Mucosa of gallbladder (tissue), 1 donor: ENCODE measurements at regions not wholly inside any gene's neighbourhood (a gene's known extent, or its start where the extent isn't known, plus 50 kb on each side); places are given as distances from the start of the nearest gene placed in this dataset.
"Not testable (repeated sequence)": the region's sequence is repeated elsewhere in the genome, so short reads cannot be mapped to it uniquely, and the experiment has no call there.

ENCODE experiments used
- DNase-seq: peaks from one replicate; pipeline ENCODE4 v3.0.0-alpha.2; 2020; ENCODE audit warnings: low spot score
- donor health status: DM: no; HTN: no; CAD: no.

DNA sequence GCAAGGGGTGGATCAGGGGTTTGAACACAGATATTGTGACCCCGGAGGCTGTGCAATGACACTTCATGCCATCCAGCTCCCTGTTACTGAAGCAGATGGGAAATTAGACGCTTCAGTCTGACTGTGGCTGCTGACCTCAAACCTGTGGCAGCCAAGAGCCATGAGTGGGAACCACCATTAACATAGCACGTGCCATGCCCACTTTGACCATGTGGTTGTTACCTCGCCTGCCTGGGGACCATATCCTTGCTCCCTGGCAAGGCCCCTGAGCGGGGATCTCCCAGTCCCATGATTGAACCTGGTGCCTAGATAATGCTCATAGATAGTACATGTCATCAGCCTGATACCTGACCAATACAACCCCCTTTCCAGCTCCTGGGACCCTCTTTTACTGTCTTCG lies 68.9 kb downstream of the CYP26B1 start:
- DNase-seq = no peak

DNA sequence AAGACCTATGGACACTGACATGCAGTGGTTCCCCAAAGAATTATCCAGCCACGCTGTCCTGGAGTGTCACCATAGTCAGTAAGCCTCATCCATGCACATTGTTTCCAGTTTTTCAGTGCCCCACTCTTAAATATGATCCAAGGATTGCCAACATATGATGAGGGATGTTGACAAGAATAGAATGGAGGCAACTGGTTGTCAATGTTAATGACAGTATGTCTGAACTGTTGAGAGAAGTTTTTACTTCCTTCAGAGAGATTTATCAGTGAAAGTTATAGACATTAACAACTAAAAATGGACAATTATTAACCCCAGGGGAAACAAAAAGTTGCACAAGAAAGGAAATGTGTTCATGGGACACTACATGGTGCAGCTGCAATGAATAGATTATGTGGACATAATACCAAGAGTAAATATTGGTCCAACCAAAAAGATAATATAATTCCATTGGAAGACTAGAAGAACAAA lies 69.9 kb downstream of the CYP26B1 start:
- DNase-seq = no peak

DNA sequence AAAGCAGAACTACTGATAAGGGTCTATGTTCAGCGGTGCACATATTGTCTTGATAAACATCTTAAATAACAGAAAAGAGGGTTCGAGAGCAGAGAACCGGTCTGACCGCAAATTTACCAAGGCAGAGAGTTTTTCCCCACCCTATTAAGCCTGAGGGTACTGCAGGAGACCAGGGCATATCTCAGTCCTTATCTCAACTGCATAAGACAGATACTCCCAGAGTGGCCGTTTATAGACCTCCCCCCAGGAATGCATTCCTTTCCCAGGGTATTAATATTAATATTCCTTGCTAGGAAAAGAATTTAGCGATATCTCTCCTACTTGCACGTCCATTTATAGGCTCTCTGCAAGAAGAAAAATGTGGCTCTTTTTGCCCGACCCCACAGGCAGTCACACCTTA lies 74.3 kb downstream of the CYP26B1 start:
- not testable (repeated sequence) for DNase-seq

DNA sequence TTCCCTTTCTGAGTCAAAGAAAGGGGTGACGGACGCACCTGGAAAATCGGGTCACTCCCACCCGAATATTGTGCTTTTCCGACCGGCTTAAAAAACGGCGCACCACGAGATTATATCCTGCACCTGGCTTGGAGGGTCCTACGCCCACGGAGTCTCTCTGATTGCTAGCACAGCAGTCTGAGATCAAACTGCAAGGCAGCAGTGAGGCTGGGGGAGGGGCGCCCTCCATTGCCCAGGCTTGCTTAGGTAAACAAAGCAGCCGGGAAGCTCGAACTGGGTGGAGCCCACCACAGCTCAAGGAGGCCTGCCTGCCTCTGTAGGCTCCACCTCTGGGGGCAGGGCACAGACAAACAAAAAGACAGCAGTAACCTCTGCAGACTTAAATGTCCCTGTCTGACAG lies 83.5 kb downstream of the CYP26B1 start:
- DNase-seq = not testable (repeated sequence)

DNA sequence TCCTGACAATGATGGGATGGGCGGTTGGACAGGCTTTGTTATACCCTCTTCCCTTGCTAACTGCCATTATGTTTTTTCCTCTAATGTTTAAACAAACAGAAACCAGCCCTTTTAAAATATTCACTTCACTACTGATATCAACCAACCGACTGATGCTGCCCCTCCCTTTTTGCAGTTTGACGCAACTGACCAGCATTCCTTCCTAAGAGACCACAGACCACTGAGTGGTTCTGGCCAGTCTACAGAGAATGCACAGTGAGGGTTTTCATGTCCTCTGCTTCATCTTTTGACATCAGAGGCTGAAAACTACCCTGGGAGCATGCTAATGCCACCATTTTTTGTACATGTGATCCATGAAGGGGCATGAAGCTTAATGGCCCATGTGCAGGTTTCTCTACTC lies 85.3 kb downstream of the CYP26B1 start:
- DNase-seq = no peak

DNA sequence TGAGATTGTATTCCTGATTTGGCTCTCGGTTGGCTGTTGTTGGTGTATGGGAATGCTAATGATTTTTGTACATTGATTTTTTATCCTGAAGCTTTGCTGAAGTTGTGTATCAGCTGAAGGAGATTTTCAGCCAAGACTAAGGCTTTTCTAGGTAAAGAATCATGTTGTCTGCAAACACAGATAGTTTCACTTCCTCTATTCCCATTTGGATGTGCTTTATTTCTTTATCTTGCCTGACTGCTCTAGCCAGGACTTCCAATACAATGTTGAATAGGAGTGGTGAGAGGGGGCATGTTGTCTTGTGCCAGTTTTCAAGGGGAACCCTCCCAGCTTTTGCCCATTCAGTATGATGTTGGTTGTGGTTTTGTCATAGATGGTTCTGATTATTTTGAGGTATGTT lies 90.4 kb downstream of the CYP26B1 start:
- DNase-seq = no peak

DNA sequence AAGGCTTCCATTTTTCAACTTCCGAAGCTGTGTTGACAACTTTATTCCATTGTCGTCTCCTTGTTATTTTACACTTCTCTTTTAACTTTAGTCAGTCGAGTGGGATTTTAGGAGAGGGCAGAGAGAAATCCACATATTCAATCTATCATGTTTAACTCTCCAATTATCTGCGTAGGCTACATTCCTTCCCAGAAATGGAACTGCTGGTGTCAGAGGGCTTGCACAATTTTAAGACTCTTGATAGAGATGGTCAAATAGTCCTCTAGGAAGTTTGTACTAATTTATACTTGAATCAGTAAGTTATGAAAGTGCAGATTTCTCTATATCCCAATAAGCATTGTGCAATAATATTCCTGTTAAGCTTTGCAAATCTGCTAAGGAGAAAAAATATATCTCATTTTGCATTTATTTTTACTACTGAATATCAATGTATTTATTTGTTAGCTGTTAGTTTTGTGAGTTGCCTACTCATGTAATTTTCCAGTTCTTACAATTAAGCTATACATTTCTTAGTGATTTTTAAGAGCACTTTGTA lies 95.6 kb downstream of the CYP26B1 start:
- no peak for DNase-seq

DNA sequence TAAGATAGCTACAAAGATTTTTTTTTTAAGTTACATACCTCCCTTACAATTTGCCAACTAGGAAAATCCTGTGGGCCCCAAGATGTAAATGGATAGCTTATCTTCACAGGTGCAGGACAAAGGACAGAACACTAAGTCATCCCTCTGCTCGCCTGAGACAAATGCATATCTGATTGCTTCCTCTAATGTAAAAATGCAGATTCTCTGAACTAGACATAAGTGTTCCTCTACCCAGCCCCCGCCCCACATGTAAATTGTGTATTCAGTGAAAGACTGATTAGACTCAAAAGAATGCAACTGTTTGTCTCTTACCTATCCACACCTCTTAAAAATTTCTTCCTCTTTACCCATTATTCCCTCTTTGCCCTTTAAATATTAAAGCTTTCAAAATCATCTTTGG lies 96.5 kb downstream of the CYP26B1 start:
- no peak for DNase-seq

DNA sequence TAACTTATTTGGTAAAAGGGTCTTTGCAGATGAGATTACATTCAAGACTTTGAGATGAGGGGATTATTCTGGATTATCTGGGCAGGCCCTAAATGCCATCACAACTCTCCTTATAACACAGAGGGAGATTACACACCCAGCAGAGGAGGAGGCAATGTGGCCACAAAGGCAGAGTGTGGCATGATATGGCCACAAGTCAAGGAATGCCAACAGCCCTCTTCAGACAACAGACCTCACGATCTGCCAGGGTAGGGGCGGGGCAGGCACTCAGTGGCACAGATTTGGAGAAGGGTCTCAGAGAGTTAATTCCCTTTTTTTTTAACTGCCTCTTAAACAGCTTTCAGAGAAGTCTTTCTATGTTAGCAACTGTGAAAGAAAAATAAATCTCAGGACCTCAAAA lies 96.9 kb downstream of the CYP26B1 start:
- DNase-seq = no peak

DNA sequence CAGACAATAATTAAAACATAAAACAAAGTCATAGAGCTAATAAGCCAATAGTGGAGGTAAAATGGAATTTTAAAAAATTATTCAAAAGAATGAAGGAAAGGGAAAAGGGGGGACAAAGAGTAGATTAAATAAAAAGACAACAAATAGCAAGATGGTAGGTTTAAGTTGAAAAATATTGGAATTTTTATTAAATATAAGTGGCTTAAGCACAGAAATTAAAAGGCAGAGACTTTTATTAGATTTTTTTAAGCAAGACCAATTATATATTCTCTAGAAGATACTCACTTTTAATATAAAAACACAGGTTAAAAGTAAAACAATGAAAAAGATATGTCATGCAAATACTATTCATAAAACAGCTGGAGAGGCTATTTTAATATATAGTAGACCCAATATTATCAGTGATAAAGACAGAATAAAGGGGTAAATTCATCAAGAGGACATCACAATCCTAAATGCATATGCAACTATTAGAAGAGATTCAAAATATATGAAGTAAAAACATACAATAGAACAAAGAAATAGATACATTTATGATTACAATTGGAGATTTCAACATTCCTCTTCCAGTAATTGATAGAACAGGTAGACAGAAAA lies 98.7 kb downstream of the CYP26B1 start:
- no peak for DNase-seq

DNA sequence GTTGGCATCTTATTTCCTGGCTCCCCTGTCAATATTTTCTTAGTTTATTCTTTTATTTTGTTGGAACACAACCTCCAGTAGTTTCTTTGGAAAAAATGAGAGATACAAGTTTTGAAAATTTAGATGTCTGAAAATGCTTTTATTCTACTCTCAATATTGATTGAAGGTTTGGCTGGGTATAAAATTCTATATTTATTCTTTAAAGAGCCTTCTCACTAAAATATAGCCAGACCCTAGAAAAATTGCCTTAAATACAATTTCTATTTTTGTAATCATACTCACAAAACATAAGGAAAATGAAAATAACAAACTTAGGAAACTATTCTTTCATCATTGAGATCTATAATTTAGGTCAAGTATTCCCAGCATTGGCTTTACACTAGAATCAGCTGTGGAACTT lies 103.7 kb downstream of the CYP26B1 start:
- DNase-seq = no peak

DNA sequence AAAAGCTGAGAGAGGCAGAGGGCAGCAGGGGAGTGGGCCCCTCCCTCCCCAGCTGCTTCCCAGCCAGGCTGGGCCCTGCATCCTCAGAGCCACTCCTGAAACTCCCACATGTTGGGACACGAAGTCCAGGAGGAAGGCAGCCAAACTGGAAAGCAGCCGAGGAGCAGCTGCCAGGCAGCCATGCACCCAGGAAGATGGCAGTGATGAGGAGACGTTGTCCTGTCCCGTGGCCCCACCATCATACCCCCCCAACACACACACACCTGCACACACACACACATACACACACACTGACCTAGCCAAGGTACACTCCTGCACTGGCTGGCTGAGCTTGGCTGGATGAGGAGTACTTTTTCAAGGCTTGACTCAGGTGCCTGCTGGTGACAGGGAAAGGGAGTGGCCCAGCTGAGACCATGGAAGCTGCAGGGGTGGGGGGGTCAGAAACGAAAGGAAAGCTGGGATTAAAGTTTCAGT lies 106.0 kb downstream of the CYP26B1 start:
- DNase-seq = no peak

DNA sequence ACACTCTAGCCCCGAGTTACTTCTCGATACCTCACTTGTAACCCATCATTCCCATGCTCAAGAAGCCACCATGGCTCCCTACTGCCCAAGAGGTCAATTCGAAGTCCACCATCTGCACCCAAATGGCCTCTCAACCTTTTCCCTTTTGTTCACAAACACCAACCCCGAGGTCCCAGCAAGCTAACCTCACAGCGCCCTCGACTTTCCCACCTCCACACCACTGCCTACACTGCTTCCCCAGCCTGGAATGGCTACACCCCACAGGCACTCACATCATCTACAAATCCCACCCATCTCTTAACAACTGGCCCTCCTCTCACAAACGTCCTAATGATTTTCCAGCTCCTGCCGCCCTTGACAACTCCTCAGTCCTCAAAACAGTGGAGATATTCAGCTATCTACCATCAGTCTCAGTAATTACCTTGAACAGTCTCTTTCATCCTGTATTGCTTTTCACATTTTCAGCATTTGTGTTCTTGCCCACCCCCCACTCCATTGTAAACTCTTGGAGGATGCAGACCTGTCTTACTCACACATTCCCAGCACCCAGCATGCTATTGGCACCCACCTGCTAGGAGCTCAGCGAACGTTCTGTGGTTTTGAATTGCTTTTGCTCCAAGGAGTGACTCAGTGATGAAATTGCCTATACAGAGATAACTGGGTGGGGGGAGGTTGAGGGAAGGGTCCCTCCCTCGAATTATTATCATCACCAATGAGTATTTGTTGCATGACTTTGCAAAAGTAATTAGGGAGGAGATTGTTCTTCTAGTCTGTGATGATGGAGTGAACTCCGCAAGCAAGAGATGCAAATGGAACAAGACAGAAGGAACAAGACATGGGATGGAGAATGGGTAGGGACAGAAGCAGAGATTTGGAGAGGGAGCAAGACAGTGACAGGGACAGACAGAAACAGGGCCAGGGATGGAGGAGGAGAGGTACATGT lies 106.8 kb downstream of the CYP26B1 start:
- no peak for DNase-seq

DNA sequence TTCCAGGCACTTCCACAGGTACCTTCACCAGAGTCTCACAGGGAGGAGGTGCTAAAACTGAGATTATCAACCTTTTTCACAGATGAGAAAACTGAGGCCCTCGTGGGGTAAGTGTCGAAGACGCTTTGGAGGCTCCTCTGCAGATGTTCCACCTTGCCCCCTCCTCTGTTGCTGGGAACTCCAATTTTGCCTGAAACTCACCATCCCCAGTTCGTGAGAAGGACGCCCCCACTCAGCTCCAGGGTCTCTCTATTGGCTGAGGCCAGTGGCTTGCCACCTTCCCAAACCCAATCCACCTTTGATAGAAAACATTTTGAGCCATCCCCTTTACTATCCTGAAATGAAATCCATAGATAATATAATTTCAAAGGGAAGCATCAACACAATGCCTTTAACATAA lies 109.1 kb downstream of the CYP26B1 start:
- DNase-seq = no peak

DNA sequence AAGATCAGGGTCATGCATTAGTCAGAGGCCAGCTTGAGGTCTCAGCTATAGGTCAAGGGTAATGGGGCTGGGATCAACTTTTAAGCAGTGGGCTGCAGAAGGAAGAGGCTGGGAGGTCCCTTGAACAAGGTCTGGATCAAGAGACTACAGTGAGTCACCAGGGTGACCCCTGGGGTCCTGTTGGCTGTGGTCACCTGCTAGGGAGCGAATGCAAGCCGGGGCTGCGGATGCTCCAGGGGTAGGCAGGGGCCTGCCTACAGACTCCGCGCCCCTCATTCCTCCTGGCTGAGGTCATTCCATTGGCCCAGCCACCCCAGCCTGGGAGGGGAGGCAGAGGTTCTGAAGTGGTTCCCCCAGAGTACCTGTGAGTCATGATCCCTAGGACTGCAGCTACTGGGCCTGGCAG lies 110.4 kb downstream of the CYP26B1 start:
- no peak for DNase-seq

DNA sequence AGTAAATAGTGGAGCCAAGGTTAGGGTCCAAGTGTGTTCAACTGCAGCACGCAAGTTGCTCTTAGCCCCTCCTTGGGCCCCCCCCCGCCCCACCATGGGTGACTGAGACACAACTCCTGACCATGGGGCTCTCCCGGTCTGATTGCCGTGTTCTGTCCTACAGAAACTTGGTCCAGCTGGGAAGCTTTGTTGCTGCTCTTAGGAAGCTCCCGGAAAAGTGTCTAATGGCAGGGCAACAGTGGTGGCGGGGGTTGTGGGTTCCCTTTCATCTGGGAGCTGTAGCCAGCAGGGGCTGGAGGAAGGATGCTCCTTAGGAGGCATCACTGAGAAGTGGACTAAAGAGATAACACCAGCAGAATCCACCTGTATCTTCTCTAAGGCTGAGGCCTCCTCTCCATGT lies 111.1 kb downstream of the CYP26B1 start:
- DNase-seq = no peak

DNA sequence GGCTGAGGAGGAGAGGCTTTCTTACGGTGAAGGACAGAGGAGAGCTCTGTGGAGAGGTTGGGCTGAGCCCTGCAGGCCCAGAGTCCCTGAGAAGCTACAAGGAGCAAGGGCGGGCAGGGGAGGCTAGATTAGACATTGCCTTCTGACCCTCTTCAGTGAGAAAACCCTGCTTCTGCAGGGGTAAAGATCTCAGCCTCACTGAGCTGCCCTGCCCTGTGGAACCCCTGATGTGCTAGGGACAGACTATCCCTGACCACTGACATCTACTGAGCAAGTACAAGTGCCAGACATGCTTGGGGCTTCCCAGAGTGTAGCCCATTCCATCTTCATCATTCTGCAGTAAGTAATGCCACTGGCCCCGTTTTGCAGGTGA lies 111.5 kb downstream of the CYP26B1 start:
- DNase-seq = no peak

DNA sequence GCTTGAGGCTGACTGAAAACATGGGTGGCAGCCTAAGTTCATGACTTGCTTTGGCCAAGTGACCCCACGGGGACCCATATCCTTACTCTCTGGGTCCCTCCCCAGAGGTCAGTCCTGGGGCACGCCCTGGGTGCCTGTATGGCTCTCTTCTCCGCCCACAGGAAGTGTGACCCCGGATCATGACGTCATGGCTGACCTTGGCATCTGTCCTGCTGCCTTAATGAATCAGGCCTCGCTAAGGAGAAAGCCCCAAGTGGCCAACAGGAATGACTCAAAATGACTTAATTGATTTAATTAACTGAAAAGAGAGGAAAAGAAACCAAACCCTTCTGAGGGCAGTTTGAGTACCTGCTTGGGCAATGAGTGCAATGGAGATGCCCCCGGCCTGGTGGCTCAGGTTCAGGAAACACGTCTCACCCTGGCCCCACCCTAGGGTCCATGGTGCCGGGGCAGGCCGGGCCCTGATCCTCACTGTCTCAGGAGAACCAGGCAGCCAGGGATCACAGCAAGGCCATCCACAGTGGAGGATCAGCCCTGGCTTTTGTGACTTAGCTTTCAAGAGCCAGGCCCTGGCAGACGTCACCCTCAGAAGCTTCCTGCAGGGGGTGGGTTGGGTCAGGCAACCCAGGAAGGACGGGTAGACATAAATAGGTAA lies 112.0 kb downstream of the CYP26B1 start:
- DNase-seq = no peak

DNA sequence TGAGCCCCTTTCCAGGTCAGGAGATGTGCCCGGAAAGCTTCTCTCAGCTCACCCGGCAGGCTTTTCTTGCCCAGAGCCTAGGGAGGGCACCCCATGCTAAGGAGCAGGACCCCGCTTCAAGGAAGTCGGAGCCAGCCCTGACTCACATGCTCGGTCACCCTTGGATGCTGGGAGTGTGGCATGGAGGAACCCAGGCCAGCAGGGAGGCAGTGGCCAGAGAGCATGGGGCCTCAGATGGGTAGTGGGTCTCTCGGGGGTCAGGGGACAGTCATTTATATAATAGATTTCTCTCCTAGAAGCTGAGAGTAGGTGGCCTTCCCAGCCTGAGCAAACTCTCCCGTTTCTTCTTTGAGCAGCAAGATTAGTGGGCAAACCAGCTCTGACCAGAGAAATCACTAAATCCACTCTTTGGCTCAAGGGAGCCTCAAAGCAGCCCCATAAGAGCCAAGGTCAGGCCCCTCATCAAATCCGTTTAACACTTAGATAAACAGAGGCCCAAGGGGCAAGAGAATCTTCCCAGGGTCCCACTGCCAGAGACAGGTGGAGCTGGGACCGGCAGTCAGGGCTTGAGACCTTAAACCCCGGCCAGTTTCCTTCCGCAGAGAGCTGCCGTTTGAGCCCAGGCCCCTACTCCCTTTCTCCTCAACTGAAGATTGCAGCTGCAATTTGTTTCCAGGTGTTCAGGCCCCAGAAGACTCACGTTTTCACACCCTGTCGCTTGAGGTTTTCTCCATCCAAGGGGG lies 113.1 kb downstream of the CYP26B1 start:
- no peak for DNase-seq

DNA sequence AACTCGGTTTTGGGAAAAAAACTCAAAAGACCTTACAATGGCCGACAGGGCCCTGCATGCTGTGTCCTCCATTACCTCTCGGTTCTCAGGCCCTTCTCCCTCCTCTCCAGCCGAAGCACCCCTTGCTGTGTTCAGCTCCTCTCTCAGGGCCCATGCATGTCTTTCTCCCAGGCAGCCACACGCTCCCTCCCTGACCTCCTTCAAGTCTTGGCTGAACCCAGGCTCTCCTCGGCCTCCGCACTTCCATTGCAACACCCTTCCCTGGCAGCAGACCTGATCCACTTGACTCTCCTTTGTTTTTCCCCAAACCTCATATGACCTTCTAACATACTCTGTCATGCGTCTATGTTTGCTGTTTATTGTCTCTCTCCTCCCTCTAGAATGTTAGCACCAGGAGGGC lies 114.0 kb downstream of the CYP26B1 start:
- no peak for DNase-seq

DNA sequence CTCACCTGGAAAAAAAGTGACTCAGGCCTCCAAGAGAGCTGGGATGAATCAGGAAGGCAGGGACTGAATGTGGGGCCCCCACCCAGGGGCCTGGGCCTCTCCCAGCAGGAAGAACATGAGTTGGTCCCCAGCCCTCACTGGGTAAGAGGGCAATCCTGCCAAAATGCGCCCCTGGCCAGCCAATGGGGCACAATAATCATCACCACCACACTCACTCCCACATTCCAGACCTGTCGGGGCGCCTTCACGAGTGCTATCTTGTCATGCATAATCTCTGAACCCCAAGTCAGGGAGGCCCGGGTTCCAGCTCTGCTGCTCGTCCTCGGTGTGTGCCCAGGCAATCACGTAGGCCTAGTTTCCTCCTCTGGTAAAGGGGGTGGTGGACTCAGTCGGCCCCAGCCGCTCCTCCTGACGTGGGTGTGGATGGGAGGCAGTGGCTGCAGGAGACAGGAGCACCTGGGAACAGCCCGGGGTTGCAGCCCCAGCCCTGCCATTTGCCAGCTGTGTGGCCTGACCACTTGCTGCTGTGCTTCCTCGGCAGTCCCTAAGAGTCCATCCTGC lies 115.1 kb downstream of the CYP26B1 start:
- no peak for DNase-seq
